Right ventricle myocardium superior (tissue), 1 donor: ENCODE measurements at regions not wholly inside any gene's neighbourhood (a gene's known extent, or its start where the extent isn't known, plus 50 kb on each side); places are given as distances from the start of the nearest gene placed in this dataset.

ENCODE experiments used
- ATAC-seq: fragments of 200-7000 bp; cut with Tn5 transposase; one replicate; pipeline ENCODE4 v1.9.1; 2020; ENCODE audit warnings: mild to moderate bottlenecking; ENCODE audit not compliant: poor library complexity
- DNase-seq: peaks from one replicate; pipeline ENCODE4 v3.0.0-alpha.2; 2020
- intact Hi-C: fragments of 100-400 bp; cut with DNase I; formaldehyde crosslinking; loops from one replicate; pipeline ENCODE4 v1.11.2; 2022
- donor health status: DM: no; HTN: yes; CAD: no; lungs with severe emphysema.

DNA sequence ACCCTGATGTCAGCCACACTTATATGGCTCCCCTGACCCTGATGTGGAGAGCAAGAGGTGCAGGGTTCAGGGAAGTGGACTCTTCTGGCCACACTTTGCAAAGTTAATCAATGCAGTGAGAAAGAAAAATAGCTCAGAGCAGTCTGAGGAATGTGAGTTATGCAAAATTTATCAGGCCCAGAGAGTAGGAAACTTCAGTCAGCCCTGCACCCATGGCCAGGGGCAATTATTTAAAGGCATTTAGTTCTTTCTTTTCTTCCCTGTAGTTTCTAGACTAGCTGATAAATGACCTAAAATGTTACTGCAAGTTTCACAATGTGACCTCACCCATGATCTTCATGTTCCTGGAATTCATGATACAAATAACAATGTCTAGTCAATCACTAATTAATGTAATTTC, 143.7 kb upstream of the GGTLC1 start:
- no peak for ATAC-seq
- DNase-seq = no peak
- intact Hi-C loops = no loop called here

DNA sequence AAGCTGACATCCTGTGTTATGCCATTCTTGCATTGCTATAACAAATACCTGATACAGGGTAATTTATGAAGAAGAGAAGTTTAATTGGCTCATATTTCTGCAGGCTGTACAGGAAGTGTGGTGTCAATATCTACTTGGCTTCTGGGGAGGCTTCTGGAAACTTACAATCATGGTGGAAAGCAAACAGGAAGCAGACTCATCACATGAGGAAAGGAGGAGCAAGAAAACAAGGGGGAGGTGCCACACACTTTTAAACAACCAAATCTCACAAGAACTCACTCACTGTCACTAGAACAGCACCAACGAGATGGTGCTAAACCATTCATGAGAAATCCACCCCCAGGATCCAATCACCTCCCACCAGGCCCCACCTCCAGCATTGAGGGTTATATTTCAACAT, 143.1 kb upstream of the GGTLC1 start:
- intact Hi-C loops = no loop called here
- DNase-seq = no peak

GRCh38 chr20:24131281-24131680, 142.7 kb upstream of the GGTLC1 start:
- DNase-seq = no peak
- intact Hi-C loops = no loop called here
- no peak for ATAC-seq

More for the DNA sequence above, 143.1 kb upstream of the GGTLC1 start:
- no peak for ATAC-seq

GRCh38 chr20:24129641-24130040, 141.1 kb upstream of the GGTLC1 start:
- intact Hi-C loops = no loop called here

GRCh38 chr20:24124951-24125650, 136.5 kb upstream of the GGTLC1 start:
- ATAC-seq (no peak), DNase-seq (no peak)
- intact Hi-C loops = no loop called here

More at GRCh38 chr20:24129641-24130040, 141.1 kb upstream of the GGTLC1 start:
- ATAC-seq (no peak), DNase-seq (no peak)

GRCh38 chr20:24124003-24124402, 135.4 kb upstream of the GGTLC1 start:
- DNase-seq (no peak), ATAC-seq (no peak)
- intact Hi-C loops = no loop called here

DNA sequence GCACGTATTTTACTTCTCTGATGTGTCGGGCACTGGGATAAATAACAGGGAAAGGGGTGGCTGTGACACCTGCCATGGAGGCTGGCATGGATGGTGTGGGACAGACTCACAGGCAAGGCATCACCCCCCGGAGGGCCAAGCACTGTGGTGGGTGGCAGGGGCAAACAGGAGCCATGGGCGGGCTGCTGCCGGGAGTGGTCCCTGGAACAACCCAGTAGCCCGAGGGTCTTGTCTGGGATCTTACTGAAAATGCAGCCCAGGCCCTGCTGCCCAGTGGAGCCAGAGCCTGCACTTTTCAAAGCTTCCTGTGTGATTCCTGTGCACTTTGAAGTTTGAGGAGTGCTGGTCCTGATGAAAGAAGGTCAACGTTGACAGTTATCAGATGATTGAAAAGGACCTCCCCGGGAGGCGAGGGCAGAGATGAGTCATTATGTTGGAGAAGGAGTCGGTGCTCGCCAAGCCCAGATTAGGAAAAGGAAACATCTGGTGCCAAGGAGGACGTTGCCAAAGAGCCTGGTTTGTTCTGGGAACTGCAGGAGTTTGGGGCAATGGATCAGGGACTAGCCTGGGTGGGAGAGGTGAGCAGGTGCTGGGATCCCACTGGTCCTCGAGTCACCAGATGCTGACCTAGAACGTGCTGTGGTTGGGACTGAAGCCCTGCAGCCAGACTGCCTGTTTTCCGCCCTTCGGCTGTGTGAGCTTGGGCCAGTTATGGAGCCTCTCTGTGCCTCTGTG, 130.0 kb upstream of the GGTLC1 start:
- intact Hi-C loops = no loop called here
- no peak for ATAC-seq
- DNase-seq = no peak

GRCh38 chr20:24118034-24118433, 129.5 kb upstream of the GGTLC1 start:
- intact Hi-C loops = no loop called here
- no peak for DNase-seq
- ATAC-seq = no peak

DNA sequence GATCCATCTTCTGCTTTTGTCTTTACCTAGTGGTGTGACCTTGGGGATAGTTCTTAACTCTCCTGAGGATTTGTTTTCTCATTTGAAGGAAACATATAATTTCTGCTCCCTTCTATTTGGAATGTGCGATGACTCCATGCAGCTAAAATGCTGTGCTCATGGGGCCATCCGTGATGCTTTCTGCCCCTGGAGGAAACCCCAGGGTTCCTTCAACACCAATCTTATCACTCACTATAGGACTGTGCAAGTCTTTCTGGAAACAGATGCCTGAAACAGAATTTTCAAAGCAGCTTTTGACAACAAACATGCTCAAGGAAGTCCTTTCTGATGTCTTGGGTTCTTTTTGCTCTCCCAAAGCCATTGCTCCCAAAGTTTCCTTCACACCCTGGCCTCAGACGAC, 128.8 kb upstream of the GGTLC1 start:
- intact Hi-C loops = no loop called here
- DNase-seq (no peak), ATAC-seq (no peak)

GRCh38 chr20:24116611-24117010, 128.0 kb upstream of the GGTLC1 start:
- intact Hi-C loops = no loop called here
- DNase-seq = no peak
- no peak for ATAC-seq

DNA sequence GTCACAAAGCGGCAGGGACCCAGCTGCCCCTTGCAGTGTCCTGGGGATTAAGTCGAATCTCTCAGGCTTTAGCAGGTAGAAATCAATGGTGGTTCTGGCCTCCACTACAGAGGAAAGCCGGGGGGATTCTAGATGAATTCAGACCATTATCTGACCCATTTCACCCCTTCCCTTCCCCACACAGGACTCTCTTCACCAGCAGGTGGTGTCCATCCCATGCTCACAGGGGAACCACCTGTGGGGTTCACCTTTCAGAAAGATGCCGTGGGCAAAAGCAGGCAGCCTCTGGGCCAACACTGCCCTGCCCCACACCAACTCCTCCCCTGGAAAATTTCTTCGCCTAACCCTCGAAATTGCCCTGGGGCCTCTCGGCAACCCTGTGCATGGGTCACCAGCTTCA, 123.8 kb upstream of the GGTLC1 start:
- DNase-seq (no peak), ATAC-seq (no peak)
- intact Hi-C loops = no loop called here

GRCh38 chr20:24111858-24112257, 123.3 kb upstream of the GGTLC1 start:
- DNase-seq (no peak), ATAC-seq (no peak)
- intact Hi-C loops = no loop called here

- DNase-seq = no peak
- intact Hi-C loops = no loop called here
- no peak for ATAC-seq
Measured at GRCh38 chr20:24109537-24109936, 121.0 kb upstream of the GGTLC1 start.

- intact Hi-C loops = no loop called here
- ATAC-seq (no peak), DNase-seq (no peak)
Measured at GRCh38 chr20:24109008-24109407, 120.4 kb upstream of the GGTLC1 start.

DNA sequence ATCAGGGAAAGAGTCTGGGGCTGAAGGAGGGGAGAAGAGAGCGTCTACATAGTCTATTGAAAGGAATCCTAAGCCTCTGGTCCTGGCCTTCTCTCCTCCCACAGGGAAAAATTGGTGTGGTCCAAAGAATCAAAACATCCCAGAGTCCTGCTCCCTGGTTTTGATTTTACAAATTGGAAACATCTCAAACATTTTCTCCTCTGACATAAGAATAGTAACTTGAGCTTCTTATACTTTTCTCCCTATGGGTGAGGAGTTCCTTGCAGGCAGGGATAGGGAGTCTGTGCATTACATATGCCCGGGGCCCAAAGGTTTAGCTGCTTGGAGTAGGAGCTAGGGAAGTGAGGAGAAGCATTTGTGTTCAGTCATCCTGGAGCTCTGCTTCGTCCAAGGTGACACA, 120.0 kb upstream of the GGTLC1 start:
- DNase-seq (no peak), ATAC-seq (no peak)
- intact Hi-C loops = no loop called here

DNA sequence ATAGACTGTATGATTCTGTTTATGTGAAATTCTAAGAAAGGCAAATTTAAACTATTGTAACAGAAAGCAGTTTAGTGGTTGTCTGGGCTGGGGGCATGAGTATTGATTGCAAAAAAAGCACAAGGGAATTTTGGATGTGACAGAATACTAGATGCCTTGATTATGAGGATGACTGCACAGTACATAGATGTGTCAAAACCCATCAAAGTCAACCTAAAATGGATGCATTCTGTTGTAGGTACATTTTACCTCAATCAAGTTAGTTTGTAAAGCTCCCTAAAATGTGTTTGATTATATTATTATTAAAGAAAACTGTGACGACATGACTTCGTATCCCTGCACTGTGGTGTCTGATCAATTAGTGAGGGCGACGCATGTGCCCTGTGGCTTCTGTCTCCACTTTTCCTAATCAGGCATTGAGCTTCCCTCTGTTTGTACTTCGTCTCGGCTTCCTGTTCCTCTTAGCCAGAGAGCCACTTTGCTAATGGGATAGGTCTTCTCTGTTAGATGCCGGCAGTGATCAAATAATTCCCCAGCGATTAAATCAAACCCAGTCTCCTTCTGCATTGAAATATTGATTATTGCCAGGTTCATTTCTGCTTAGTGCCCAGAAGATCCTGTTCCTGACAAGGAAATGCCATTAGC, 118.3 kb upstream of the GGTLC1 start:
- intact Hi-C loops = no loop called here
- DNase-seq = no peak
- ATAC-seq = no peak

- DNase-seq (no peak), ATAC-seq (no peak)
- intact Hi-C loops = no loop called here
Measured at GRCh38 chr20:24106150-24106800, 117.7 kb upstream of the GGTLC1 start.

DNA sequence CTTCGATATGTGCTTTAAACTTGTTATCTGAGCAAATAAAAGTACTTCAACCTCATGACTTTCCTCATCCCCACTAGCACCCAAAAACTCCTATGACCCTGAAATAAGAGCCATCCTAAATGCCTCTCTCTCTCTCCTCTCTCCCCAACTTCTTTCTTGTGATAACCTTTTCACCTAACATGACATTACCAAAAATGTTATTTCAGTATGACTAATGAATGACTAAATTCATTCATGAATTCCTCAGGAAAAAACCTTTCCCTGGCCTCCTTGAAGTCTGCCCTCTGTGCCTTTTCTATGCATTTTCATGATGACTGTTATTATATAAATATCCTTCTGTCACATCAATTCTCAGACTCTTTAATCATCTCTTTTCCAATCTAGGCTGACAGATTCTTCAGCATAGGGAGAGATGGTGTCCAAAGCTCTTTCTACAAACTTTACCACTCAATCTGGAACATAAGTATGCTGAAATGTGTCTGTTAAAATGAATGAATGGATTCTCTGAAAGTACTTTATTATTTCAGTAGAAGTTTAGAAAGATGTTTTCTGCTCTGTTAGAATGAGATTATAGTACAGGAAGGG, 114.3 kb upstream of the GGTLC1 start:
- no peak for ATAC-seq
- DNase-seq = no peak
- intact Hi-C loops = no loop called here

GRCh38 chr20:24102290-24102689, 113.7 kb upstream of the GGTLC1 start:
- intact Hi-C loops = no loop called here

More at GRCh38 chr20:24102290-24102689, 113.7 kb upstream of the GGTLC1 start:
- DNase-seq = no peak
- ATAC-seq = peak; percentile 39
